ENCODE measurements at regions not wholly inside any gene's neighbourhood (a gene's known extent, or its start where the extent isn't known, plus 50 kb on each side); places are given as distances from the start of the nearest gene placed in this dataset.

GRCh38 chr1:82268826-82269225 lies 468.1 kb downstream of the ADGRL2 start:
- H3K4me1 Mint-ChIP-seq (ENCODE audit: low read depth) = no peaks in the 10 kb centered on the region

GRCh38 chr1:82266351-82266750 lies 465.6 kb downstream of the ADGRL2 start:
- ATAC-seq = no peak
- Mint-ChIP-seq H3K4me1 (ENCODE audit: low read depth) (no peaks in the 10 kb centered on the region), H3K4me3 (no peak overlapping the region), H3K9me3 (peaks cover 3% of the 10 kb centered on the region), H3K36me3 (ENCODE audit: insufficient read depth) (no peaks in the 10 kb centered on the region), H3K27me3 (ENCODE audit: low read depth) (no peaks in the 10 kb centered on the region)
- no peak for DNase-seq

More at GRCh38 chr1:82268826-82269225, 468.1 kb downstream of the ADGRL2 start:
- DNase-seq (no peak), ATAC-seq (no peak)
- H3K36me3 Mint-ChIP-seq (ENCODE audit: insufficient read depth) = no peaks in the 10 kb centered on the region
- no peaks in the 10 kb centered on the region for H3K27me3 Mint-ChIP-seq (ENCODE audit: low read depth)
- no peak overlapping the region for H3K4me3 Mint-ChIP-seq
- H3K9me3 Mint-ChIP-seq = peaks cover 3% of the 10 kb centered on the region

- Mint-ChIP-seq H3K4me3 (no peak overlapping the region), H3K36me3 (ENCODE audit: insufficient read depth) (no peaks in the 10 kb centered on the region), H3K27me3 (ENCODE audit: low read depth) (no peaks in the 10 kb centered on the region), H3K9me3 (peaks cover 2% of the 10 kb centered on the region), H3K4me1 (ENCODE audit: low read depth) (no peaks in the 10 kb centered on the region)
- ATAC-seq = no peak
- DNase-seq = no peak
These were observed 464.7 kb downstream of the ADGRL2 start for GRCh38 chr1:82265436-82265835.

GRCh38 chr1:82264802-82265201 lies 464.1 kb downstream of the ADGRL2 start:
- DNase-seq (no peak), ATAC-seq (no peak)
- no peaks in the 10 kb centered on the region for H3K36me3 Mint-ChIP-seq (ENCODE audit: insufficient read depth)
- no peaks in the 10 kb centered on the region for H3K27me3 Mint-ChIP-seq (ENCODE audit: low read depth)
- H3K4me3 Mint-ChIP-seq = no peak overlapping the region
- no peaks in the 10 kb centered on the region for H3K4me1 Mint-ChIP-seq (ENCODE audit: low read depth)
- no peaks in the 10 kb centered on the region for H3K9me3 Mint-ChIP-seq

GRCh38 chr1:82263396-82263795 lies 462.7 kb downstream of the ADGRL2 start:
- Mint-ChIP-seq H3K9me3 (no peaks in the 10 kb centered on the region), H3K36me3 (ENCODE audit: insufficient read depth) (no peaks in the 10 kb centered on the region), H3K4me3 (no peak overlapping the region), H3K4me1 (ENCODE audit: low read depth) (no peaks in the 10 kb centered on the region), H3K27me3 (ENCODE audit: low read depth) (no peaks in the 10 kb centered on the region)
- ATAC-seq = no peak
- DNase-seq = no peak

- H3K4me3 Mint-ChIP-seq = no peak overlapping the region
- H3K9me3 Mint-ChIP-seq = no peaks in the 10 kb centered on the region
- H3K27me3 Mint-ChIP-seq (ENCODE audit: low read depth) = no peaks in the 10 kb centered on the region
- ATAC-seq (no peak), DNase-seq (no peak)
- no peaks in the 10 kb centered on the region for H3K4me1 Mint-ChIP-seq (ENCODE audit: low read depth)
- no peaks in the 10 kb centered on the region for H3K36me3 Mint-ChIP-seq (ENCODE audit: insufficient read depth)
These were observed 459.9 kb downstream of the ADGRL2 start for GRCh38 chr1:82260666-82261065.

GRCh38 chr1:82260051-82260450 lies 459.3 kb downstream of the ADGRL2 start:
- DNase-seq (no peak), ATAC-seq (no peak)
- H3K27me3 Mint-ChIP-seq (ENCODE audit: low read depth) = no peaks in the 10 kb centered on the region
- no peaks in the 10 kb centered on the region for H3K9me3 Mint-ChIP-seq
- H3K36me3 Mint-ChIP-seq (ENCODE audit: insufficient read depth) = no peaks in the 10 kb centered on the region
- H3K4me1 Mint-ChIP-seq (ENCODE audit: low read depth) = no peaks in the 10 kb centered on the region
- H3K4me3 Mint-ChIP-seq = no peak overlapping the region

- Mint-ChIP-seq H3K27me3 (ENCODE audit: low read depth) (no peaks in the 10 kb centered on the region), H3K9me3 (no peaks in the 10 kb centered on the region), H3K4me1 (ENCODE audit: low read depth) (no peaks in the 10 kb centered on the region), H3K4me3 (no peak overlapping the region), H3K36me3 (ENCODE audit: insufficient read depth) (no peaks in the 10 kb centered on the region)
- DNase-seq = no peak
- no peak for ATAC-seq
These were observed 458.2 kb downstream of the ADGRL2 start for GRCh38 chr1:82258887-82259286.

- DNase-seq = no peak
- Mint-ChIP-seq H3K4me1 (ENCODE audit: low read depth) (no peaks in the 10 kb centered on the region), H3K27me3 (ENCODE audit: low read depth) (no peaks in the 10 kb centered on the region), H3K4me3 (no peak overlapping the region), H3K36me3 (ENCODE audit: insufficient read depth) (no peaks in the 10 kb centered on the region), H3K9me3 (peaks cover 4% of the 10 kb centered on the region)
- no peak for ATAC-seq
These were observed 445.3 kb downstream of the ADGRL2 start for GRCh38 chr1:82246050-82246449.

GRCh38 chr1:82245345-82246014 lies 444.7 kb downstream of the ADGRL2 start:
- Mint-ChIP-seq H3K36me3 (ENCODE audit: insufficient read depth) (no peaks in the 10 kb centered on the region), H3K4me1 (ENCODE audit: low read depth) (no peaks in the 10 kb centered on the region), H3K9me3 (peaks cover 4% of the 10 kb centered on the region), H3K27me3 (ENCODE audit: low read depth) (no peaks in the 10 kb centered on the region), H3K4me3 (no peak overlapping the region)
- DNase-seq (no peak), ATAC-seq (no peak)

- H3K4me3 Mint-ChIP-seq = no peak overlapping the region
- no peaks in the 10 kb centered on the region for H3K27me3 Mint-ChIP-seq (ENCODE audit: low read depth)
- ATAC-seq (no peak), DNase-seq (no peak)
- no peaks in the 10 kb centered on the region for H3K4me1 Mint-ChIP-seq (ENCODE audit: low read depth)
- H3K36me3 Mint-ChIP-seq (ENCODE audit: insufficient read depth) = no peaks in the 10 kb centered on the region
- H3K9me3 Mint-ChIP-seq = peaks cover 14% of the 10 kb centered on the region
These were observed 439.8 kb downstream of the ADGRL2 start for GRCh38 chr1:82240571-82240970.

GRCh38 chr1:82230667-82231066 lies 429.9 kb downstream of the ADGRL2 start:
- Mint-ChIP-seq H3K4me3 (no peak overlapping the region), H3K36me3 (ENCODE audit: insufficient read depth) (no peaks in the 10 kb centered on the region), H3K9me3 (peaks cover 5% of the 10 kb centered on the region), H3K27me3 (ENCODE audit: low read depth) (no peaks in the 10 kb centered on the region), H3K4me1 (ENCODE audit: low read depth) (no peaks in the 10 kb centered on the region)
- DNase-seq = no peak
- no peak for ATAC-seq

GRCh38 chr1:82227306-82228095 lies 426.8 kb downstream of the ADGRL2 start:
- H3K9me3 Mint-ChIP-seq = no peaks in the 10 kb centered on the region
- no peaks in the 10 kb centered on the region for H3K36me3 Mint-ChIP-seq (ENCODE audit: insufficient read depth)
- H3K27me3 Mint-ChIP-seq (ENCODE audit: low read depth) = no peaks in the 10 kb centered on the region
- H3K4me1 Mint-ChIP-seq (ENCODE audit: low read depth) = no peaks in the 10 kb centered on the region
- no peak overlapping the region for H3K4me3 Mint-ChIP-seq
- DNase-seq (no peak), ATAC-seq (no peak)

GRCh38 chr1:82226186-82226505 lies 425.4 kb downstream of the ADGRL2 start:
- no peak for DNase-seq
- Mint-ChIP-seq H3K36me3 (ENCODE audit: insufficient read depth) (no peaks in the 10 kb centered on the region), H3K4me3 (no peak overlapping the region), H3K27me3 (ENCODE audit: low read depth) (no peaks in the 10 kb centered on the region), H3K4me1 (ENCODE audit: low read depth) (no peaks in the 10 kb centered on the region), H3K9me3 (no peaks in the 10 kb centered on the region)
- ATAC-seq = no peak

GRCh38 chr1:82225421-82226185 lies 424.9 kb downstream of the ADGRL2 start:
- DNase-seq (no peak), ATAC-seq (no peak)
- no peak overlapping the region for H3K4me3 Mint-ChIP-seq
- H3K36me3 Mint-ChIP-seq (ENCODE audit: insufficient read depth) = no peaks in the 10 kb centered on the region
- H3K4me1 Mint-ChIP-seq (ENCODE audit: low read depth) = no peaks in the 10 kb centered on the region
- H3K9me3 Mint-ChIP-seq = peaks cover under 1% of the 10 kb centered on the region
- H3K27me3 Mint-ChIP-seq (ENCODE audit: low read depth) = no peaks in the 10 kb centered on the region
